ENCODE measurements at regions not wholly inside any gene's neighbourhood (a gene's known extent, or its start where the extent isn't known, plus 50 kb on each side); places are given as distances from the start of the nearest gene placed in this dataset.

DNA sequence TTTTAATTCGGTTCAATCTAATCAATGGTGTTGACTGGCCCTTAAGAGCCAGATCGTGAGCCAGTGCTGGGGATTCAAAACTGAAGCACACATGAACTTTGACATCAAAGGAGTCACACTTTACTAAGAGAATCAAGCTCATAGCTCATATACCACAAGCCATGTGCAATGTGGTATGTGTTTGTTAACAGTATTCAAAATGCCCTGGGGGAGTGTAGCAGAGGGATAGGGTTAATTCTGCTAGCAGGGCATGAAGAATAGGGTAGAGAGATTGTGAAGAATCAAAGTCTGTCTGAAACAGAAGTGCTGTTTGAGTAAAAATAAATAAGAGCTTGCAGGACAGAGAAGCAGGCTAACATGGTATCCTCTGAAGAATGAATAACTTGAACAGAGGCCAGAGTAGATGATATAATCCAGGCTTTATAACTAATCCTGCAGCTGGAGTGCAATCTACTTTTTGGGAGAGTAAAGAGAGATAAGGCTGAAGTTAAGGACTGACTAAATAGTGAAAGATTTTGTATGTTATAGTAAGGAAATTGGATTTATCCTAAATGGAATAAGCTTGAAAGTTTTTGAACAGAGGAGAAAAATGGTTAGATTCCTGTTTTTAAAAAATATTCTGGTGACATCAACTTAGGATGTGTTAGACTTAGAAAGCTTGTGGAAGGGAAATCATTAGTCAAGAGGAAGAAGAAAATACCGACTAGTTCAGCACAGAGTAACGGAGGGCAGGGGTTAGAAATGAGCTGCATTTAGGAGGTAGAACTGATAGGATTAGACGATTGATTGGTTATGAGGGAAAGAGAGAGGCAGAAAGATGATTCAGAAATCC, 292.0 kb downstream of the NFKBIZ start:
- intact Hi-C loops (cut with micrococcal nuclease; ENCODE audit: unreplicated experiment) = no loop called here
- H3K27ac ChIP-seq (ENCODE audit: low read depth, low read length, poor library complexity, severe bottlenecking) = peak overlapping the region; percentile 32
- POLR2A ChIA-PET (ENCODE audit: low non-redundant PET) = no interaction called here
- no peaks in the 10 kb centered on the region for H3K36me3 ChIP-seq (ENCODE audit: insufficient read depth, low read length, poor library complexity, severe bottlenecking)
- H3K27me3 ChIP-seq (replicated peaks; ENCODE audit: insufficient read depth, low read depth, low read length, poor library complexity) = no peaks in the 10 kb centered on the region
- no peak overlapping the region for H3K4me3 ChIP-seq (ENCODE audit: low read depth, low read length, poor library complexity, severe bottlenecking)
- peaks cover 31% of the 10 kb centered on the region for H3K4me1 ChIP-seq (ENCODE audit: insufficient read depth, low read length, poor library complexity, severe bottlenecking)
- BruUV-seq (replicated peaks) = no TSS peak
- TF ChIP-seq, protein P1, sequence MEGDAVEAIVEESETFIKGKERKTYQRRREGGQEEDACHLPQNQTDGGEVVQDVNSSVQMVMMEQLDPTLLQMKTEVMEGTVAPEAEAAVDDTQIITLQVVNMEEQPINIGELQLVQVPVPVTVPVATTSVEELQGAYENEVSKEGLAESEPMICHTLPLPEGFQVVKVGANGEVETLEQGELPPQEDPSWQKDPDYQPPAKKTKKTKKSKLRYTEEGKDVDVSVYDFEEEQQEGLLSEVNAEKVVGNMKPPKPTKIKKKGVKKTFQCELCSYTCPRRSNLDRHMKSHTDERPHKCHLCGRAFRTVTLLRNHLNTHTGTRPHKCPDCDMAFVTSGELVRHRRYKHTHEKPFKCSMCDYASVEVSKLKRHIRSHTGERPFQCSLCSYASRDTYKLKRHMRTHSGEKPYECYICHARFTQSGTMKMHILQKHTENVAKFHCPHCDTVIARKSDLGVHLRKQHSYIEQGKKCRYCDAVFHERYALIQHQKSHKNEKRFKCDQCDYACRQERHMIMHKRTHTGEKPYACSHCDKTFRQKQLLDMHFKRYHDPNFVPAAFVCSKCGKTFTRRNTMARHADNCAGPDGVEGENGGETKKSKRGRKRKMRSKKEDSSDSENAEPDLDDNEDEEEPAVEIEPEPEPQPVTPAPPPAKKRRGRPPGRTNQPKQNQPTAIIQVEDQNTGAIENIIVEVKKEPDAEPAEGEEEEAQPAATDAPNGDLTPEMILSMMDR (conservative IDR thresholded peaks at IDR 0.05; ENCODE audit: low read depth, low read length) = no peak
- no peak for TF ChIP-seq EZH2 (IDR thresholded peaks at IDR 0.05; ENCODE audit: borderline replicate concordance, low read depth, low read length, poor library complexity, severe bottlenecking)
- CTCF ChIA-PET = no interaction called here
- no peak for DNase-seq (ENCODE audit: low spot score)
- no peaks in the 10 kb centered on the region for H3K9me3 ChIP-seq (ENCODE audit: low read depth, low read length, poor library complexity, severe bottlenecking)

- no peak for DNase-seq (ENCODE audit: low spot score)
- Histone ChIP-seq H3K4me1 (ENCODE audit: insufficient read depth, low read length, poor library complexity, severe bottlenecking) (peaks cover 31% of the 10 kb centered on the region), H3K36me3 (ENCODE audit: insufficient read depth, low read length, poor library complexity, severe bottlenecking) (no peaks in the 10 kb centered on the region), H3K27me3 (replicated peaks; ENCODE audit: insufficient read depth, low read depth, low read length, poor library complexity) (no peaks in the 10 kb centered on the region), H3K27ac (ENCODE audit: low read depth, low read length, poor library complexity, severe bottlenecking) (peak overlapping the region; percentile 32), H3K4me3 (ENCODE audit: low read depth, low read length, poor library complexity, severe bottlenecking) (no peak overlapping the region), H3K9me3 (ENCODE audit: low read depth, low read length, poor library complexity, severe bottlenecking) (no peaks in the 10 kb centered on the region)
- no peak for TF ChIP-seq EZH2 (IDR thresholded peaks at IDR 0.05; ENCODE audit: borderline replicate concordance, low read depth, low read length, poor library complexity, severe bottlenecking)
- TF ChIP-seq, protein P1 (conservative IDR thresholded peaks at IDR 0.05; ENCODE audit: low read depth, low read length) = no peak
- POLR2A ChIA-PET (ENCODE audit: low non-redundant PET) = no interaction called here
- BruUV-seq (replicated peaks) = no TSS peak
- CTCF ChIA-PET = no interaction called here
- intact Hi-C loops (cut with micrococcal nuclease; ENCODE audit: unreplicated experiment) = no loop called here
Measured at GRCh38 chr3:102141928-102142239, 292.6 kb downstream of the NFKBIZ start.

DNA sequence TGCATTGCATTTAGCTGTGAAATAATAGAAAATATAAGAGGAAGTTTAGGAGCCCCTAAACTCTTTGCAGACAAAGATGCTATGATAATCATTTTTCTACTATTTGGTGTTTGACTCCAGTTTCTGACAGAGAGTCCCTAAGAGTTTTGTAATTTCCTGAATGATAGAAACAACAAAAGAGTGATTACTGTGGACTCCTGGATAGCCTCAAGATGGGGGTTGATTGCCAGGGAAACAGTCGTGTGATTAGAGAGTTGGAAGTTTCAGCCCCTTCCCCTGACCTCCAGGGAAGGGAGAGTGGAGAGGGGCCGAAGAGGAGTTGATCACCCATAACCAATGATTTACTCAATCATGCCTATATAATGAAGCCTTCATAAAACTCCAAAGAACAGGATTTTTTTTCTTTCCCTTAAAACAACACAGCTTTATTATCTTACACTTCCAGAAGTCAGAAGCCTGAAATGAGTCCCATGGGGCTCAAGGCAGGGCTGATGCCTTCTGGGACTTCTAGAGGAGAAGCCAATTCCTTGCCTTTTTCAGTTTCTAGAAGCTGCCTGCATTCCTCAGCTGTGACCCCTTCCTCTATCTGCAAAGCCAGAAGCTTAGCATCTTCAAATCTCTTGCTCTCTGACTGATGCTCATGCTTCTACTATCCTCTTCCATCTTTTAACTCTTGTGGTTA, 292.3 kb upstream of the ZPLD1 start:
- TF ChIP-seq, protein P1 (conservative IDR thresholded peaks at IDR 0.05; ENCODE audit: low read depth, low read length) = no peak
- TF ChIP-seq EZH2 (IDR thresholded peaks at IDR 0.05; ENCODE audit: borderline replicate concordance, low read depth, low read length, poor library complexity, severe bottlenecking) = no peak
- Histone ChIP-seq H3K4me3 (ENCODE audit: low read depth, low read length, poor library complexity, severe bottlenecking) (no peak overlapping the region), H3K9me3 (ENCODE audit: low read depth, low read length, poor library complexity, severe bottlenecking) (no peaks in the 10 kb centered on the region), H3K27ac (ENCODE audit: low read depth, low read length, poor library complexity, severe bottlenecking) (peak overlapping the region; percentile 25), H3K27me3 (replicated peaks; ENCODE audit: insufficient read depth, low read depth, low read length, poor library complexity) (no peaks in the 10 kb centered on the region), H3K4me1 (ENCODE audit: insufficient read depth, low read length, poor library complexity, severe bottlenecking) (peaks cover 31% of the 10 kb centered on the region), H3K36me3 (ENCODE audit: insufficient read depth, low read length, poor library complexity, severe bottlenecking) (no peaks in the 10 kb centered on the region)
- intact Hi-C loops (cut with micrococcal nuclease; ENCODE audit: unreplicated experiment) = no loop called here
- BruUV-seq (replicated peaks) = no TSS peak
- peak; percentile 75 for DNase-seq (ENCODE audit: low spot score)
- CTCF ChIA-PET = interaction anchor here (0.6 kb wide), 1 partner anchor 1156 kb away, joined by 3 read pairs; no protein-coding TSS in a partner anchor
- POLR2A ChIA-PET (ENCODE audit: low non-redundant PET) = no interaction called here

Measured in A673 (cell line).